WI38 (cell line): ENCODE measurements at regions not wholly inside any gene's neighbourhood (a gene's known extent, or its start where the extent isn't known, plus 50 kb on each side); places are given as distances from the start of the nearest gene placed in this dataset.

Experiments used
- H3K4me3 ChIP-seq: 2 replicates; pipeline ENCODE4 v1.5.1; 2011; ENCODE audit warnings: low read depth, mild to moderate bottlenecking, control low read depth, low read length
- CTCF ChIP-seq: IDR thresholded peaks from 2 replicates; pipeline ENCODE4 v1.5.1; 2012; ENCODE audit warnings: low read depth, mild to moderate bottlenecking, control low read depth, low read length

GRCh38 chr2:180660207-180660606 lies 320.2 kb upstream of the UBE2E3 start:
- no peak overlapping the region for H3K4me3 ChIP-seq
- TF ChIP-seq CTCF, result no peak

GRCh38 chr2:180657054-180657453 lies 323.4 kb upstream of the UBE2E3 start:
- no peak overlapping the region for H3K4me3 ChIP-seq
- no peak for TF ChIP-seq CTCF

GRCh38 chr2:180656455-180656847 lies 324.0 kb upstream of the UBE2E3 start:
- no peak overlapping the region for H3K4me3 ChIP-seq
- no peak for TF ChIP-seq CTCF

- no peak for TF ChIP-seq CTCF
- no peak overlapping the region for H3K4me3 ChIP-seq
Observed at GRCh38 chr2:180655842-180656454, 324.5 kb upstream of the UBE2E3 start.

- H3K4me3 ChIP-seq, result no peak overlapping the region
- TF ChIP-seq CTCF, result no peak
Observed at GRCh38 chr2:180655393-180655792, 325.0 kb upstream of the UBE2E3 start.

GRCh38 chr2:180653481-180653880 lies 326.9 kb upstream of the UBE2E3 start:
- TF ChIP-seq CTCF, result no peak
- H3K4me3 ChIP-seq, result no peak overlapping the region

GRCh38 chr2:180652794-180653193 lies 327.6 kb upstream of the UBE2E3 start:
- H3K4me3 ChIP-seq, result no peak overlapping the region
- TF ChIP-seq CTCF, result no peak
